ENCODE measurements at regions not wholly inside any gene's neighbourhood (a gene's known extent, or its start where the extent isn't known, plus 50 kb on each side); places are given as distances from the start of the nearest gene placed in this dataset.

DNA sequence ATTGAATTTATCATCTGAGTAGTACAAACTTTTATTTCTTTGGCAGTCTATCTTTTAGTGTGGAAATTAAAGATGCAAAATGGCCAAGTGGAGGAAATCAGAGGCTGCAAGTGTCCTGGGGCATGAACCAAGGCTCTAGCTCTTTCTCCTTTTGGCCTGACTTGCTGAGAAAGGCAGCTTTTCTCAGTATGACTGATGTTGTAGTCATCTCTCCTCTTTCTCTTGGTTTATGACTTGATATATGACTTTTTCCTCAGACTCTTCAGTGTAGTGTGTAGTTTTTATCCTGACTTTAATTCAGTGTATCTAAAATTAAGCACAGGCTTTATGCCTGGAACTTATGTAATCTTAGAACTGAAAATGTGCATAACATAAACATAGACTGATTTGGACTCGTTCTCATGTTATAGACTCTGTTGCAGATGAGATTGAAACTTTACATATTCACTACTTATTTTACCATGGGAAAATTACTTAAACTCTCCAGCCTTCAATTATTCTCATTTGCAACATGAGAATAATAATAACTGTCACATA lies 65.7 kb downstream of the SLITRK5 start:
- DNase-seq (ENCODE audit: low read depth) = no peak
- H3K4me3 ChIP-seq (replicated peaks; ENCODE audit: low read depth, low read length) = no peak overlapping the region
- TF ChIP-seq, protein P1, sequence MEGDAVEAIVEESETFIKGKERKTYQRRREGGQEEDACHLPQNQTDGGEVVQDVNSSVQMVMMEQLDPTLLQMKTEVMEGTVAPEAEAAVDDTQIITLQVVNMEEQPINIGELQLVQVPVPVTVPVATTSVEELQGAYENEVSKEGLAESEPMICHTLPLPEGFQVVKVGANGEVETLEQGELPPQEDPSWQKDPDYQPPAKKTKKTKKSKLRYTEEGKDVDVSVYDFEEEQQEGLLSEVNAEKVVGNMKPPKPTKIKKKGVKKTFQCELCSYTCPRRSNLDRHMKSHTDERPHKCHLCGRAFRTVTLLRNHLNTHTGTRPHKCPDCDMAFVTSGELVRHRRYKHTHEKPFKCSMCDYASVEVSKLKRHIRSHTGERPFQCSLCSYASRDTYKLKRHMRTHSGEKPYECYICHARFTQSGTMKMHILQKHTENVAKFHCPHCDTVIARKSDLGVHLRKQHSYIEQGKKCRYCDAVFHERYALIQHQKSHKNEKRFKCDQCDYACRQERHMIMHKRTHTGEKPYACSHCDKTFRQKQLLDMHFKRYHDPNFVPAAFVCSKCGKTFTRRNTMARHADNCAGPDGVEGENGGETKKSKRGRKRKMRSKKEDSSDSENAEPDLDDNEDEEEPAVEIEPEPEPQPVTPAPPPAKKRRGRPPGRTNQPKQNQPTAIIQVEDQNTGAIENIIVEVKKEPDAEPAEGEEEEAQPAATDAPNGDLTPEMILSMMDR (IDR thresholded peaks at IDR 0.05; ENCODE audit: low read length, missing control alignments) = no peak

DNA sequence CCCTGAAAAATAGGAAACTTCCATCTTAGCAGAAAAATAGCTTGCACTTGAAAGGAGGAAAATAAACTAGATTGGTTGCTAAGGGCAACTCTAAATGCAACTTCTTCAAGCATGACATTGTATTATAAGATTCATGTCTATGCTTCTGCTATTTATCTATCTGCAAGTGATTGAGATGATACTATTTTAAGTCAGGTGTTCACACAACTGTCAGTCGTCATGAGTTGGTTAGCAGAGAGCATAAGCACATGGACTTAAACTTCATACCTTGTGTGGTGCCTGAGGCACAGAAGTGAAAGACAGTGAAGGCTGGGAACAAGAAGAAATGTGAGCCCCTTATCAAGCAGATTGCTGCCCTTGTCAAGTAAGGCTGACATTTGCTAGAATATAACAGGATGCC lies 82.9 kb downstream of the SLITRK5 start:
- TF ChIP-seq, protein P1 (IDR thresholded peaks at IDR 0.05; ENCODE audit: low read length, missing control alignments) = no peak
- no peak for DNase-seq (ENCODE audit: low read depth)
- no peak overlapping the region for H3K4me3 ChIP-seq (replicated peaks; ENCODE audit: low read depth, low read length)

DNA sequence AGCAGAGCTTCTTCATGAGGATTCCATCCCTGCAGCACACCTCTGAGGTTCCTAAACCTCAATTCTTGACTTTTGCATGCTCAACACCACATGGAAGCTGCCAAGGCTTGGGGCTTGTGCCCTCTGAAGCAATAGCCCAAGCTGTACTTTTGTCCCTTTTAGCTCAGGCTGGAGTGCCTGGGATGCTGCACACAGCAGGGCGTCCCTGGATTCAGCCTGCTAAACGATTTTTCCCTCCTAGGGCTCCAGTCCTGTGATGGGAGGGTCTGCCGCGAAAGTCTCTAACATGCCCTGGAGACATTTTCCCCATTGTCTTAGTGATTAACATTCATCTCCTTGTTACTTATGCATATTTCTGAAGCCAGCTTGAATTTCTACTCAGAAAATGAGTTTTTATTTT lies 98.3 kb downstream of the SLITRK5 start:
- no peak for DNase-seq (ENCODE audit: low read depth)
- no peak overlapping the region for H3K4me3 ChIP-seq (replicated peaks; ENCODE audit: low read depth, low read length)
- TF ChIP-seq, protein P1 (IDR thresholded peaks at IDR 0.05; ENCODE audit: low read length, missing control alignments) = no peak

DNA sequence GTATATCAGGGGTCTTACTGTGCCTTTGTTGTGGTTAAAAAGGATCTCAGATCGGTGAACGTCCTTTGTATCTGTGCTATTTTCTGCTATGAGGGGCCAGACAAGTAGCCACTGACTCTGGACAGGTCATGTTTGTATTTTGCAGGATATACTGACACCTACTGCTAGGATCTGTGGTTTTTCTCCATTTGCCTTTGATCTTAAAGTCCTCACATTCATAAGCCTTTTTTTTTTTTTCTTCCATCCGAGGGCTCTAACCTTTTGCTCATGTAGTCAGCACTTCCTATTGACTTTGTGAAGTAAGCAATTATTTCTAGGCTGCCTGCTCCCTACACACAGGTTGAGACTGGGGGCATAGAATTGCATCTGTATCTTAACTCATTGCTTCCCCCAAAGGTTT lies 106.2 kb downstream of the SLITRK5 start:
- DNase-seq (ENCODE audit: low read depth) = no peak
- TF ChIP-seq, protein P1 (IDR thresholded peaks at IDR 0.05; ENCODE audit: low read length, missing control alignments) = no peak
- H3K4me3 ChIP-seq (replicated peaks; ENCODE audit: low read depth, low read length) = no peak overlapping the region

DNA sequence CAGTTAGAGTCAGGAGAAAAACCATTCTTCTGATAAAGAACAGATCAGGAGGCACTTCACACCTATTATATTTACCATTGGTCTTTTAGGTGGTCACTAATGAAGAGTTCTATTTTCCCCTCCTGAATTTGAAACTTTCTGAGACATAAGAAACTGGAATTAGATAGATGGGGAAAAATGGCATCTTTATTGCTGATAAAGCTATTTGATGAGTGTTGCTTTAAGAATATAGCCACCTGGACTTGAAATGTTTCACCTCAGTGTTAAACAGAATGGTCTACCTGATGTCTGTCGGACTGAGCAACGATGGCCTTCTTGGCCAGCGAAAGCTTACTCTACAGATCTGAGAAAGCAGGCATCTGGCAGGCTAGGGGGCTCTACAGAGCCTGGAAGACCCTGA lies 107.0 kb downstream of the SLITRK5 start:
- no peak overlapping the region for H3K4me3 ChIP-seq (replicated peaks; ENCODE audit: low read depth, low read length)
- DNase-seq (ENCODE audit: low read depth) = no peak
- TF ChIP-seq, protein P1 (IDR thresholded peaks at IDR 0.05; ENCODE audit: low read length, missing control alignments) = no peak

DNA sequence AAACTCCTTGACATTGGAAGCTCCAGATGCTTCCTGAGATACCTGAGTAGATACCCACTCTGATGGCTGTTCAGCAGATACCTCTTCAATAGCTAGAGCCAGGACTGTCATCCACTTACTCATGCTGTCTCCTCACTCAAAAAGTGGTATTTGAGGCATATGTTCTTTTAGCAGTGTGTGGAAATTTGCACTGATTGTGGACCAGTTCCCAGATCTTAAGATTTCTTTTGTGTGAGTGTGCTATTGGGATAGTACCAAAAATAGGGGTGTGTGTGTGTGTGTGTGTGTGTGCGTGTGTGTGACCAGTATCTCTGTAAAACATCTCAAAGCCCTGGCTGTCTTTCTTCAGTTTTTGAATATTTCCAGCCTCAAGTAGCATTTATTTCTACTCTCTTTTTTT lies 108.3 kb downstream of the SLITRK5 start:
- no peak for DNase-seq (ENCODE audit: low read depth)
- no peak overlapping the region for H3K4me3 ChIP-seq (replicated peaks; ENCODE audit: low read depth, low read length)
- TF ChIP-seq, protein P1 (IDR thresholded peaks at IDR 0.05; ENCODE audit: low read length, missing control alignments) = no peak

DNA sequence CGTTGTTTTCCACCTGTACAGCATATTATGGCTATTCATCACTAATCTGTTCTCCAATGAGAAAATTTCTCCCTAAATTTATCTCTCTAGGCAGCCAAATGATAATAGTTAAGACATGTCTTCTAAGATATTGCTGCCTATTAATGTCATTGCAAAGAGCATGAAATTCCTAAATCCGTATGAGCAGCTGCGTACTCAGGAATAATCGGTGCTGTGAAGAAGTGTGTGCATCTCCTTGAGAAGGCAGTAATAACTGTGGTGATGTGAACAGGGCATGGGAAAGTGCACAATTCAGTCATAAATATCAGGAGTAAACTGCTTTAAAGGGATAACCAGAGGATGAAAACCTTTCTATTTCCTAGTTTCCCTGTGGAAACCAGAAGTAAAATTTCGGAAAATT lies 112.2 kb downstream of the SLITRK5 start:
- DNase-seq (ENCODE audit: low read depth) = no peak
- TF ChIP-seq, protein P1 (IDR thresholded peaks at IDR 0.05; ENCODE audit: low read length, missing control alignments) = no peak
- no peak overlapping the region for H3K4me3 ChIP-seq (replicated peaks; ENCODE audit: low read depth, low read length)
